HG02571 (cell line): ENCODE measurements at regions not wholly inside any gene's neighbourhood (a gene's known extent, or its start where the extent isn't known, plus 50 kb on each side); places are given as distances from the start of the nearest gene placed in this dataset.

Experiments
- ATAC-seq: cut with Tn5 transposase; IDR thresholded peaks from one replicate; pipeline ENCODE4 v1.9.1; 2021; ENCODE audit warnings: mild to moderate bottlenecking, moderate library complexity; ENCODE audit not compliant: unreplicated experiment

- no peak for ATAC-seq
These were observed 107.9 kb upstream of the PREP start for GRCh38 chr6:105510746-105511145.

GRCh38 chr6:105509506-105510331 lies 106.8 kb upstream of the PREP start:
- ATAC-seq = no peak

- no peak for ATAC-seq
These were observed 104.9 kb upstream of the PREP start for GRCh38 chr6:105507811-105508210.

DNA sequence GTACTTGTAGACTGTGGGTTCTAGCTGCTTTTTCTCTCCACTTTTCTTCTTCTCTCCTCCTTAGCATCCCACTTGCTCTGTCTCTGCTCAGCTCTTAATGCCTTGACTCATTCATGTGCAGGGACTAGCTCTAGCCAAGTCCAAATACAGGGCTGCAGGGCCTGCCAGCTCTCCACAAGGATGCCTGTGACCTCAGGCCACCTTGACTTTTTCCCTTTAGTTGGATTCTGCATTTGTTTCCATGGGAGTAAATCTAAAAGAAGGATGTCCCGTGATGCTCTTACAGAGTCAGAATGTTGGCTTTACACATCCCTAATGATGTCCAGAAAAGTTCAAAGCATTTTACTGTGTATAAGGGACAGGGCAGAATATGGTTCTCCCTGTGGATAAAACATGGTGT lies 101.8 kb upstream of the PREP start:
- no peak for ATAC-seq

GRCh38 chr6:105503641-105504040 lies 100.8 kb upstream of the PREP start:
- ATAC-seq = no peak

- no peak for ATAC-seq
These were observed 99.0 kb upstream of the PREP start for GRCh38 chr6:105501826-105502344.

- no peak for ATAC-seq
These were observed 98.4 kb upstream of the PREP start for GRCh38 chr6:105501246-105501645.

DNA sequence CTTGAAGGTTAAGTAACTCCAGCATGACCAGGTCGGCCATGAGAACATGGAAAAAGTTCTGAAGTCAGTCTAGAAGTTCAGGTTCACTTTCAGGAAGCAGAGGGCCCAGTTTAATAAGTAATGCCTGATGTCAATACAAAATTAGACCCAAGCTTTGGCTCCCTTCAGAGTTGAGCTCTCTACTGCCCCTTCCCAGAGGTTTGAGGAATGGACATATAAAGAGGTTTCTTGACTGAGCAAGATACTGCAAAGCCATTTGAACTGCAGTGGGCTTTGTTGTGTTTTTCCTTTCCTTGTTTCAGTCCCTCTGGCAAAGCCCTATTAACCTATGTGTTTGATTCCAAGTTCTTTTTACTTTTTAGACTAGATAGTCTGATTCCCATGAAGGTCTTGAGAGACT lies 97.8 kb upstream of the PREP start:
- no peak for ATAC-seq

DNA sequence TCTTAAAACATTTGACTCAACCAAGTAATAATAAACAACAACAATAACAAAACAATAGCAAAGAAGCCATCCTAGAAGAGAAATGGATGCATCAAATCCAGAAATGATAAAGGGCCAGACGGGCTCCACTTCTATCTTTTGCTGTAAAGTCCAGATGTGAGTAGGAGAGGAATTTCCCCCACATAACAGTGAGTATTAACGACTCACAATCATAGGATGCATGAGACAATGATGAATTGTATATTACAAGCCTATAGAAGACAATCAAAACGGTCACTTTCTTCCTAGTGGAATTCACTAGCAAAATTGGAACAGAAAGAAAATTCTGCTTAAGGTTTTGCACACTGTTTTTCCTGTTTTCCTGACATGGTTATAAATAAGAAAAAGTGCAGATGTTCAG lies 97.0 kb upstream of the PREP start:
- no peak for ATAC-seq

- ATAC-seq = no peak
These were observed 96.4 kb upstream of the PREP start for GRCh38 chr6:105499136-105499870.

- ATAC-seq = no peak
These were observed 94.7 kb upstream of the PREP start for GRCh38 chr6:105497549-105497948.

- peak; percentile 48 for ATAC-seq
These were observed 92.6 kb upstream of the PREP start for GRCh38 chr6:105495515-105495914.

GRCh38 chr6:105494688-105495087 lies 91.8 kb upstream of the PREP start:
- no peak for ATAC-seq

- ATAC-seq = no peak
These were observed 90.9 kb upstream of the PREP start for GRCh38 chr6:105493736-105494135.

- no peak for ATAC-seq
These were observed 90.1 kb upstream of the PREP start for GRCh38 chr6:105492706-105493673.

DNA sequence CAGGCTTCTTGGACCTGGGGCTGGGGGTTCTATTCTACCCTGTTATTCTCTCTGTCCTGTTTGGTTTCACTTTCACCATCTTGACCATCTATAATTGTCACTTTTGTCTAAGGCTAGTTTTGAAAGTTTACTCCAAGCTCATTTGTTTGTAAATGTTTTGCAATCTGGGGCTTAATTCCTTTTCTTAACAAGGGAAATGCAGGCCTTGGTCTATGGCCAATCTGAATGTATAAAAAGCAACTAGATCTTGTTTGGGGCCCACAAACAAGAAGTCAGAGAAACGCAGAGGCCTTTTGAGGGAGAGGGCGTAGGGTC lies 86.3 kb upstream of the PREP start:
- no peak for ATAC-seq

DNA sequence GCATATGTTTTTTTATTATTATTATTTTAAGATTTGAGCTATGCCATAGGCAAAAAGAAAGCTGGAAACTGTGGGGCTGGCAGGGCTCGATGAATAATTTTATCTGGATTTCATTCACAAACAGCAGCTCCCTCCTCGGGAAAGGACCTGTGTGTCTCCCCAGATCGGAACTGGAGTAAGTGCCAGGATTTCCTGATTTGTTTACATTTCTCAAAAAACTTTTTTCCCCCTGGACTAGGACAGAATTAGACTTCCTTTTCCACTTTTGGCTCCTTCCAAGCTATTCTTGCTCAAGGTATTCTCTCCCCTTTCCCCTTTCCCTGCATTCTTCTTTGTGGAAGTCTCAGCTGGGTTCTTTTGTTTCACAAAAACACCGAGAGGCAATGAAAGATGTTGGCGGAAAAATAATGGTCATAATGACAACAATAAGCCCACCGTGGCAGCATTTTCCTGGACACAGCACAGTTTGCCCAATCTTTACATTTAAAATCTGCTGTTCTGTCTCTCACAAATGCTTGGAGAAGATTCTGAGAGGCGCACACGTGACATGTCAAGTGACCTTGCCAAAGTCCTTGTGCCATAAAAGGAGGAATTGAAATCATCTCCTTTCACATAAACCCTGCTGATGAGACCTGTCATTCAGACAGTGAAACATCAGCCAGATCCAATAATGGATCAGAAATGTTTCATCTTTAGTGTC lies 85.8 kb upstream of the PREP start:
- ATAC-seq = no peak

GRCh38 chr6:105487040-105487790 lies 84.3 kb upstream of the PREP start:
- ATAC-seq = no peak

DNA sequence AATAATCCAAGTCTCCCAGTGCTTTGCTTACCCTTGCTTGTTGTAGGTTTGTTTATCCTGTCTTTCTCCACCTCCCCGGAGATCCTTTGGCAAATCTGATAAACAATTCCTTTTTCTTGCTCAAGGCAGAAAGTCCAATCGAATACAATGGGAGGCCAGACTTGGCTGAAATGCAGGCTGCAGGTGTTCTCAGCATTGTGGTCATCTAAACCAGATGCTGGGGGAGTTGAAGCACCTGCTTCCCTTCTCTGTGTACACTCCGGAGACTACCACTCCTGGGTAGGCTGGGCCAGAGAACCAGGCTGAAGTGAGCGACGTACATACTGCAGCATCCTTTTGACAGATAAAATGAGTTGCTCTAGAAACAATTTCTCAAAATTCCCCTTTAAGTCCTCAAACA lies 82.6 kb upstream of the PREP start:
- peak; percentile 71 for ATAC-seq
